ENCODE measurements at regions not wholly inside any gene's neighbourhood (a gene's known extent, or its start where the extent isn't known, plus 50 kb on each side); places are given as distances from the start of the nearest gene placed in this dataset.

GRCh38 chrX:39688576-39689375 is 409.0 kb downstream of the BCOR start (continued):
- TF ChIP-seq REST (tag by site-specific recombination; IDR thresholded peaks at IDR 0.05) = no peak
- TF ChIP-seq ZNF121 (tag by site-specific recombination; IDR thresholded peaks at IDR 0.05) = peak; percentile 55; the same call in 1 of the 2 replicates
- TF ChIP-seq PRDM10 (tag by site-specific recombination; IDR thresholded peaks at IDR 0.05) = peak; percentile 21; the same call in 1 of the 2 replicates
- peak; percentile 58; the same call in 1 of the 2 replicates for TF ChIP-seq ZNF2 (tag by site-specific recombination; IDR thresholded peaks at IDR 0.05)
- TF ChIP-seq ZXDB (tag by site-specific recombination; IDR thresholded peaks at IDR 0.05) = peak; percentile 55
- TF ChIP-seq KLF10 (tag by site-specific recombination; IDR thresholded peaks at IDR 0.05) = 0 out of 2 replicates have a peak, but pooled peaks have one; percentile 63
- TF ChIP-seq ZNF184 (tag by site-specific recombination; IDR thresholded peaks at IDR 0.05) = 0 out of 2 replicates have a peak, but pooled peaks have one; percentile 28
- TF ChIP-seq ZNF571 (tag by site-specific recombination; IDR thresholded peaks at IDR 0.05) = no peak
- TF ChIP-seq EGR2 (tag by site-specific recombination; IDR thresholded peaks at IDR 0.05; ENCODE audit: low read depth) = peak; percentile 58; the same call in 1 of the 2 replicates
- TF ChIP-seq, protein P1, sequence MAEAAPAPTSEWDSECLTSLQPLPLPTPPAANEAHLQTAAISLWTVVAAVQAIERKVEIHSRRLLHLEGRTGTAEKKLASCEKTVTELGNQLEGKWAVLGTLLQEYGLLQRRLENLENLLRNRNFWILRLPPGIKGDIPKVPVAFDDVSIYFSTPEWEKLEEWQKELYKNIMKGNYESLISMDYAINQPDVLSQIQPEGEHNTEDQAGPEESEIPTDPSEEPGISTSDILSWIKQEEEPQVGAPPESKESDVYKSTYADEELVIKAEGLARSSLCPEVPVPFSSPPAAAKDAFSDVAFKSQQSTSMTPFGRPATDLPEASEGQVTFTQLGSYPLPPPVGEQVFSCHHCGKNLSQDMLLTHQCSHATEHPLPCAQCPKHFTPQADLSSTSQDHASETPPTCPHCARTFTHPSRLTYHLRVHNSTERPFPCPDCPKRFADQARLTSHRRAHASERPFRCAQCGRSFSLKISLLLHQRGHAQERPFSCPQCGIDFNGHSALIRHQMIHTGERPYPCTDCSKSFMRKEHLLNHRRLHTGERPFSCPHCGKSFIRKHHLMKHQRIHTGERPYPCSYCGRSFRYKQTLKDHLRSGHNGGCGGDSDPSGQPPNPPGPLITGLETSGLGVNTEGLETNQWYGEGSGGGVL (tag by site-specific recombination; IDR thresholded peaks at IDR 0.05) = peak; percentile 84
- TF ChIP-seq GLIS2 (tag by site-specific recombination; IDR thresholded peaks at IDR 0.05) = peak; percentile 86; the same call in 1 of the 2 replicates
- TF ChIP-seq ZEB2 (tag by site-specific recombination; IDR thresholded peaks at IDR 0.05) = 0 out of 2 replicates have a peak, but pooled peaks have one; percentile 2
- 0 out of 2 replicates have a peak, but pooled peaks have one; percentile 68 for TF ChIP-seq ZNF660 (tag by site-specific recombination; IDR thresholded peaks at IDR 0.05)
- TF ChIP-seq, protein P2, sequence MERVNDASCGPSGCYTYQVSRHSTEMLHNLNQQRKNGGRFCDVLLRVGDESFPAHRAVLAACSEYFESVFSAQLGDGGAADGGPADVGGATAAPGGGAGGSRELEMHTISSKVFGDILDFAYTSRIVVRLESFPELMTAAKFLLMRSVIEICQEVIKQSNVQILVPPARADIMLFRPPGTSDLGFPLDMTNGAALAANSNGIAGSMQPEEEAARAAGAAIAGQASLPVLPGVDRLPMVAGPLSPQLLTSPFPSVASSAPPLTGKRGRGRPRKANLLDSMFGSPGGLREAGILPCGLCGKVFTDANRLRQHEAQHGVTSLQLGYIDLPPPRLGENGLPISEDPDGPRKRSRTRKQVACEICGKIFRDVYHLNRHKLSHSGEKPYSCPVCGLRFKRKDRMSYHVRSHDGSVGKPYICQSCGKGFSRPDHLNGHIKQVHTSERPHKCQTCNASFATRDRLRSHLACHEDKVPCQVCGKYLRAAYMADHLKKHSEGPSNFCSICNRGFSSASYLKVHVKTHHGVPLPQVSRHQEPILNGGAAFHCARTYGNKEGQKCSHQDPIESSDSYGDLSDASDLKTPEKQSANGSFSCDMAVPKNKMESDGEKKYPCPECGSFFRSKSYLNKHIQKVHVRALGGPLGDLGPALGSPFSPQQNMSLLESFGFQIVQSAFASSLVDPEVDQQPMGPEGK (tag by site-specific recombination; IDR thresholded peaks at IDR 0.05) = peak; percentile 78
- no peak for TF ChIP-seq ZNF10 (tag by site-specific recombination; IDR thresholded peaks at IDR 0.05)
- peak; percentile 79 for TF ChIP-seq ZBTB8A (tag by site-specific recombination; IDR thresholded peaks at IDR 0.05)
- TF ChIP-seq KLF17 (tag by site-specific recombination; IDR thresholded peaks at IDR 0.05) = 0 out of 2 replicates have a peak, but pooled peaks have one; percentile 33
- TF ChIP-seq SCRT2 (tag by site-specific recombination; IDR thresholded peaks at IDR 0.05) = no peak
- no peak for TF ChIP-seq KLF8 (tag by site-specific recombination; IDR thresholded peaks at IDR 0.05)
- peak; percentile 82 for TF ChIP-seq ZFHX2 (tag by site-specific recombination; conservative IDR thresholded peaks at IDR 0.05)
- peak; percentile 31; the same call in 1 of the 2 replicates for TF ChIP-seq KLF1 (tag by site-specific recombination; IDR thresholded peaks at IDR 0.05)
- peak; percentile 92 for TF ChIP-seq ZIC2 (tag by site-specific recombination; IDR thresholded peaks at IDR 0.05)
- TF ChIP-seq ZNF274 (IDR thresholded peaks at IDR 0.05; ENCODE audit: low read length) = no peak
- TF ChIP-seq ZNF274 (tag by site-specific recombination; IDR thresholded peaks at IDR 0.05; ENCODE audit: borderline replicate concordance) = no peak

Data from HEK293 (cell line).